ENCODE measurements at regions not wholly inside any gene's neighbourhood (a gene's known extent, or its start where the extent isn't known, plus 50 kb on each side); places are given as distances from the start of the nearest gene placed in this dataset.
"Not testable (repeated sequence)": the region's sequence is repeated elsewhere in the genome, so short reads cannot be mapped to it uniquely, and the experiment has no call there.

DNA sequence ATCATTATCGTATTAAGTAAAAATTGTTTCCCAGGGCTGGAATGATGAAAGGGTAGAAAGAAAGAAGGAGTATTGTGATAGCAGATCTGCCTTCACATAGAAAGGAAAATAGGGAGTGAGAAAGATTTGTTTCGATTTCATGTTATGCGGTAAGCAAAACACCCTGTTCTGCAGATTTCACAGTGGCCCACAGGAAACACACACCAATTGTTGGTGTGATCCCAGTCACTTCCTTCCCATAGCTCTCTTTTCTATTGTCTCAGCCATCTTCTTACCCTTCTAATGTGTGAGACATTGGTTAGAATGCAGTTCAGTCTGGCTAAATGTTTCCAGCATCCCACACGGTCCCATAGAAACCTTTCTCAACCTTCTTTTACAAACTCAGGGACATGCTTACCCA is 2709.8 kb downstream of the PCDH7 start:
- no peak for DNase-seq

DNA sequence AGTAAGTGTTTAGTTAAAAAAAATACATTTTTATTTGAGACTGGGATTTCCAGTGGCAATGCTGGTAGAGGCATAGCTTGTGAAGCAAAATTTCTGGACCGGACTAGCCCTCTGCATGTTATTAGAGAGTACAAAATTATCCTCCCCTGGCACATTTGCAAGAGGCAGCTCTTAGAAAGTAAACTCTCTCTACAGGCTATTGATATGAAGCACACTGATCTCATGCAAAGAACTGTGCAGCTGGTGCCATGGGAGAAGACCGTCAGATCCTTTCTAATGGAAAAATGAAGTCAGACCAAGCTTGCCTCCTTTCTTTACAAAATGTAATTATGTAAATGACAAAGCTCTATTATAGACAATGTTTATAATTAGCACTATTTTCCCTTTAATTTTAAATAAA is 2717.2 kb downstream of the PCDH7 start:
- DNase-seq, result no peak

DNA sequence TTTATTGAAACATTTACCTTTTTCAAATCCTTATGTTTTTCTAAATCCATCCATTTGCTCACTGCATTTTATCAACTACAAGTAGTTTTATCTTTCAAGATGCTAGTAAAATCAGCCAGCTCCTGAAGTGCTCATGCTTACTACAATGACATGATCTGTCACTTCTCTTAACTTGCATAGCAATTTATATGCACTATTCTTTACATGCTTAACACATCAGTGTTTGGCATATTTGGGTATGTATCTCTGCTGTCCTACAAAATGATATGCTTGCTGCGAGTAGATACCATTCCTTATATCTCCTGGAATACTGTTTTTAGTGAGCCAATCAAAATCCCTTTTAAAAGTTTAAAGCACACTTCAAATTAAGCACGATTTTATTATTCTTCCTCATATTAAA is 2726.8 kb downstream of the PCDH7 start:
- DNase-seq, result no peak

DNA sequence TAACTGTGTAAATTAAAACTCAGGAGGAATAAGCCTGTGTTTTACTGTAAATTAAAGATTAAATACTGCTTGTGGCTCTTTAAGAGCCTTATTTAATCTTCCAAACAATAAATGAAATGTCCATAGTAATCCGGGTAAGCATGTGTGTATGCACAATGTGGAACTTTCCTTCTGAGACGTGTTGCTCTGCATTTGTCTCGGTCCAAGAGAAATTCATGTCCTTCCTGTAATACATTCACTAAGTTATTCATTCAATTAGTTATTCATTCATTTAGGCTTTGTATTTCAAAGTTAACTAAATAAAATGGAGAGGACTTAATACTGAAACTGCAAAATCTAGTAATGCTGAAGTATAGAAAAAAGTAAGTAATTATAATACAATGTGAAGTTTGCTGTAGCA is 2728.8 kb downstream of the PCDH7 start:
- no peak for DNase-seq

DNA sequence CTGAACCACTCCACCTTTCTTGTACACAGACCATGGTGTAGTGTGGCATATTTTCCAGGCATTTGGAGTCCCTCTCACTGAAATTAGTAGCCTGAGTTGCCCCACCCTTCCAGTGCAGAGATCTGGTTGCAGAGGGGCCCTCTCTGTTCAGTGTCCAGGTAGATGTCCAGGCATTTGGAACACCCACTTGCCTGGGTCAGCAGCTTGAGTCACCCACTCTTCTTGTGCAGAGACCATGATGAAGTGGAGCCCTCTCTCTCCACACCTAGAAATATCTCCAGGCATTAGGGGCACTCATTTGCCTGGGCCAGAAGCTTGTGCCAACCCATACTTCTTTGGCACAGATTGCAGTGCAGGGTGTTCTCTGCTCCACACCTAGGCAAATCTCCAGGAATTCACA is 2733.3 kb downstream of the PCDH7 start:
- no peak for DNase-seq

DNA sequence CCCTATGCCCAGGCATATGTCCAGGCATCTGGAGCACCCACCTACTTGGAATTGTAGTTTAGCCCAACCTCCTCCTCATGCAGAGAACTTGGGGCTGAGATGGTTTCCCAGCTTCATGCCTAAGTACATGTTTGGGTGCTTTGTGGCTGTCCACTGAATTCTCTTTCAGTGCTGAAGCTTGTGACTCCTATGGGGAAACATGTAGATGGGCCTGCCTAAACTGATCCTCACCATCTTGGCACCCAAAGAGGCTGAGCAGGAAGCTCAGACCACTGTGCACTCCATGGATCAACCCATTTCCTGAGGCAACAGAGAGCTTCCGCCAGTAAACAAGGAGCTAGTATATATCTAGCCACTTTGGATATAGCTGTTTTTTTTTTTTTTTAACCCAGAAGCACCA is 2733.7 kb downstream of the PCDH7 start:
- no peak for DNase-seq

DNA sequence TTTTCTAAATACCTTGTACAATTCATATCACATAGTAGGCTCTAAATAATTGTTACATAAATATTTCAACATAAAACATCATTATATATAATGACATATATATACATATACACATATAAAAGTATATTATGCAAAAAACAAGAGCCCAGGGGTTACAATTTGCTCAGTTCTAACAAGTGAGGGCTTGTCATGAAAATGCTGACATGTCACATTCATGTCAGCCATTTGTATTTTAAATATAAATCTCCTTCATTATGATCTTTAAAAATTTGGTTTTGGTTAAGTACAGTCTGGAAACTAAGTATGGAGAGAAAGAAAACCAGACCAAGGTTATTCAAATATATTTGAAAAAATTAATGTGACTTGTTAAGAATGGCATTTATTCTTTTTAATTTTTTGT is 2745.4 kb downstream of the PCDH7 start:
- no peak for DNase-seq

DNA sequence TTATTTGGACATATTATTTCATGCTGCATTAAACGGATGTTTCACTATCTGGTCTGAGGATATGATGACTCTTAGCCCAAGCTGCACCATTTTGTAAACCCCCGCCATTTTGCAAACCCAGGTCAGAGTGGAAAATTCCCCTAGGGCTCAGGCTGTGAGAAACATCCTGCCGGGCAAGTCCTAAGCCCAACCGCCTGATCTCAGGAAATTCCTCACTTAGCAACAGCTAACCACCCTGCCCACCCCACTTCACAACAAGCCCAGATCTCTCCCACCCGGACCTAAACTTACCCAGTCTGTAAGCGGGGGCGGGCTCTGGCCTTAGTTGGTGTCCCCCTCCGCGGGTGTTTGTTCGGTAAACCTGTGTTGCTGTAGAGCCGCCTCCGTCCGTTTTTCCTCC is 2747.1 kb downstream of the PCDH7 start:
- no peak for DNase-seq

DNA sequence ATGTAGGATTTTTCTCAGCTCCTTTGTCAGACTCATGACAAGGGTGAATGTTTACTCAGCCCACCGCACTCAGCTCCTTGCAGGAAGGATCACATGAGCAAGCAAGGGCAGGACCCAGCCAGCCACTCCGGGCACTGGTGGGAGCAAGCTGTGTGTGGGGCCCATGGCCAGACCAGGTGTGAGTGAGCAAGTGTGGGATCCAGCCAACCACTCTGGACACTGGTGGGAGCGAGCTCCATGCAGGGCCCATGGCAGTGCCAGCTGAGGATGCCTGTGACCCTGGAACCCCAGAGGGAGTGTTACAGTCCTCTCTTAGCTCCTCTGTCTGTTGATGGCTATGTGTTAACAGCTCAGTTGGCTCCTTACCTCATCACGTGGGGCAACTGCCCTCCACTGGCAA is 2750.6 kb downstream of the PCDH7 start:
- no peak for DNase-seq

DNA sequence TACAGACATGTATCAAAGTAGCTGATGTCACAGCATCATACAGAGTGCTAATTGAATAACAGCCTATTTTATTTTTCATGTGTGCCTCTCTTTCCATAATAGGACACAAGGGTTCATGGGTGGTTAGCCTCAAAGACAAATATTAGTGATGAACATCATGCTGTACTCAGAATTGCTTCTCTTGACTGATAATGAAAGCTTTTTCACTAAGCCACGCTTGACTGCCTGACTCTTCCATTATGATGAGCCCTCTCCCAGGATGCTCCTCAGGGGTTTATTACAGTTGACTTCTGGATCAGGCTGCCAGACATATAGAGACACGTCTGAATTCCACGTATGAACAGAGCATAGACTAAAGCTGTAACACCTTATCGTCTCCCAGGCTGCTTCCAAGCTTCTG is 2757.5 kb downstream of the PCDH7 start:
- no peak for DNase-seq

DNA sequence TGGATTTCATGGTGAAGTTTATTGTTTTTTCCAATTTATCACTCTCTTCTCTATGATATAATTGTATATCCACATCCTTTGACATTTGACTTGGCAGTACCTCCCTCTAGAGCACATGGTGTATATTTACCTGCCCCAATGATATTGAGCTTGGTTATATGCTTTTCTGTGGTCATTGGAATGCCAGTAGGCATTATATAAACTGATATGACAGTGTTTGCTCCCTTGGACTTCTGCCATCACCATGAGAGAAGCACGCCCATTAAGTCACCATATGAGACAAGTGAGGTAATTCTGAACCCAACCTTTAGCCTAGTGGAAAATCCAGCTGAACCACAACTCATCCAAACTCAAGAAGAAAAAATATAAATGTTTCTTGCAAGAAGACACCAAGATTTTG is 2761.5 kb downstream of the ARAP2 start:
- DNase-seq, result no peak

DNA sequence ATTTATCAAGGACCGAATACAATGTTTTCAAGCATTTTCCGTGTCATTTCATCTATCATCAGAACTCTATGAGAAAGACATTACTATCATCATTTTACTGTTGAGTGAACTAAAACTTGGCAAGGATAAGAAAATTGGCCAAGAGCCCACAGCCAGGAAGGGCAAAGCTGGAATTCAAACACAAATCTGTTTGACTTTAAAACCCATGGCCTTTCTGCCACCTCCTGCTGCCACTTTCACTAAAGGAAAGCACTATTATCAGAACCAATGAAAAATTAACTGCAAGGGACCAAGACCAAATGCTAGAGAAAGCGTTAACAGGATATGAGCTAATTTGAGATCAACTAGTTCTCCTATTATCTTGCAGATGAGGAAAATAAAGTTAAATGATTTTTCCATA is 2759.2 kb downstream of the ARAP2 start:
- no peak for DNase-seq

DNA sequence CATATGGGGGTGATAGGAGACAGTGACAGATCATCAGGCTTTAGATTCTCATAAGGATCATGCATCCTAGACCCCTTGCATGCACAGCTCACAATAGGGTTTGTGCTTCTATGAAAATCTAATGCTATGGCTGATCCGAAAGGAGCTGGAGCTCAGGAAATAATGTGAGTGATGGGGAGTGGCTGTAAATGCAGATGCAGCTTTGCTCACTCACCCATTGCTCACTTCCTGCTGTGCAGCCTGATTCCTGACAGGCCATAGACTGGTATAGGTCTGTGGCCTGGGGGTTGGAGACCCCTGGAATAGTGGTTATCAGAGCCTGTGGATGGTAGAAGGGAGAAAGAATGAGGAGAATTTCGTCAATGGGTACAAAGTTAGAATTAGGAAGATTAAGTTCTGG is 2751.1 kb downstream of the ARAP2 start:
- DNase-seq, result no peak

DNA sequence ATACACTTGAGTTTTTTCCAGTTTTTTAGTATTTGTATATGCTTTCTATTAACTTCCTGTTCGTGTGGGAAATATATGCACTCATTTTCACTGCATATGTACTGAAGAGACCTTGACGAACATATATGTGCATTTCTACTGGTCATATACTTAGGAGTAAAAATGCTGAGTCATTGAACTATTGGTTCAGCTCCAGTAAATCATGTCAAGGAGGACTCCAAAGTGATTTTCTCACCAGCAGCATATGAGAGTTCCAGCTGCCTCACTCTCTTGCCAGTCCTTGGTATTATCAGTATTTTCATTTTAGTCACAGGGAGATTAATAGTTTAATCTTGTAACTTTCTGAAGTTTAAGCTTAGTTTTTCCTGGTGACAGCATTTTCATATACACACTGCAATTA is 2750.2 kb downstream of the ARAP2 start:
- DNase-seq, result no peak

DNA sequence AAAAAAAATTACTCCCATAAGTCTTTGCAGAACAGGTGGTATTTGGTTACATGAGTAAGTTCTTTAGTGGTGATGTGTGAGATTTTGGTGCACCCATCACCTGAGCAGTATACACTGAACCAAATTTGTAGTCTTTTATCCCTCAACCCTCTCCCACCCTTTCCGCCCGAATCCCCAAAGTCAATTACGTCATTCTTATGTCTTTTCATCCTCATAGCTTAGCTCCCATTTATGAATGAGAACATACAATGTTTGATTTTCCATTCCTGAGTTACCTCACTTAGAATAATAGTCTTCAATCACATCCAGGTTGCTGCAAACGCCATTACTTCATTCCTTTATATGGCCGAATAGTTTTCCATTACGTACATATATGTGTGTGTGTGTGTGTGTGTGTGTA is 2742.7 kb downstream of the ARAP2 start:
- DNase-seq, result not testable (repeated sequence)

DNA sequence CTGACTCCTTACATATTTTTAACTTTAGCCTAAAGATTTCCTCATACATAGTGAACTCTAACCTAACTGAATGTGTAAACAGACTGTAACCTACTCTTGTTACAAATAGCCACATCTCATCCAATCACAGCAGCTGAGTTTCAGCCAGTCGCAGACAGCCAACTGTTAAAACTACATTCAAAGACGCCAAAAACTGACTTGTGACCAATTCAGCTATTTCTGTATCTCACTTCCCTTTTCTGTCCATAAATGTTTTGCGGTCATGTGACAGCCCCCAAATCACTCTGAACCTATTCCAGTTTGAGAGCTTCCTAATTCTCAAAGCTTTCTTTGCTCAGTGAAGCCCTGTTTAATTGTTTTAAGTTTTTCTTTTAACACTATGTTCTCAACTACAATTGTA is 2731.9 kb downstream of the ARAP2 start:
- DNase-seq, result no peak

DNA sequence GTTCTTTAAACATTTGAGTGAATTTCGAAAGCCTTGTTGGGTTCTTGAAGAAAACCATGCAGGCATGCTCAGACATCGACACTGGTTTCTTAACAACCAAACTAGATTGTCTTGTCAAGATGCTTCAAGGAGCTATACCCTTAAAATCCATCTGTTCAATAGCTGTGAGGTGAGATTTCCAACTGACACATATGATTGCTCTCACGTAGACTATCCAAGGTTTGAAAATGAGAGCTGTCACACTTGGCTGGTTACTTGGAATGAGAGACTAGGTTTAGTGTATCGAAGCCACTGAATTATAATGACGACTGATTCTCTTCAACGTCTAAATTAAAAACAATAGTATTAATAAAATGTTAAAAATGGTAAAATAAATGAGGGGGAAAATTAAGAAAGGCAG is 2725.5 kb downstream of the ARAP2 start:
- no peak for DNase-seq

DNA sequence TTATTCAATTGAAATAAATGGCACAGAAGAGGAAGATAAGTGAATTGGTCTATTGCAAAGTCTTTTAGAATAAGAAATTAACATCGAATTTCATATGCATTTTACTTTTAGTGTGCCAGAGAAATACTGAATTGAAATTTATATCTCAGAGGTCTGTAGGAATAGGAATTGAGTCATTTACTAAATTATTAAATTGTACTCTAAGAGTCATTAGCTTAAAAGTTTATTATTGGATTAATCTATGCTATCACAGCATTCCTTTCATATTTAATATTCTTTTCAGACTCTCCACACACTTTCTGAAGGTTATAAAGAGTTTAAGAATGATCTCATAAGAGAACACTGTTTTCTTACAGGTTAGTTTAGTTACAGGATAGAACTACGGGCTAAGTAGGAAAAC is 2711.5 kb downstream of the ARAP2 start:
- no peak for DNase-seq

DNA sequence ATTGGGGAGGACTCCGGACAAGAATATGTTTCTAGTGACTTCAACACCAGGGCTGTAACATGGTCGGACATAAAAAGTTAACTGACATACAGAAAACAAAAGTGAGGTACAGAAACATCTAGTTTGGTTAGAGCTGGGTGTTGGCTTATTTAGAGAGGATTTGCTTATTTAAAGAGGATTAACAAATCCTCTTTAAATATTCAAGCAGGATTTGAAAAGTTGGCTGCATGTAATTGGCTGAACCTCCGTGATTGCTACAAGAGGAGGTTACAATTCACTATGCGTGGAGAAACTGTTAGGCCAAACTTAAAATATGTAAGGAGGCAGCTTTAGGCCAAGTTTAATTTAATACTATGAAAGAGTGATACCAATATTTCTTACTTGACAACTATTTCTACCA is 2707.4 kb downstream of the ARAP2 start:
- no peak for DNase-seq

DNA sequence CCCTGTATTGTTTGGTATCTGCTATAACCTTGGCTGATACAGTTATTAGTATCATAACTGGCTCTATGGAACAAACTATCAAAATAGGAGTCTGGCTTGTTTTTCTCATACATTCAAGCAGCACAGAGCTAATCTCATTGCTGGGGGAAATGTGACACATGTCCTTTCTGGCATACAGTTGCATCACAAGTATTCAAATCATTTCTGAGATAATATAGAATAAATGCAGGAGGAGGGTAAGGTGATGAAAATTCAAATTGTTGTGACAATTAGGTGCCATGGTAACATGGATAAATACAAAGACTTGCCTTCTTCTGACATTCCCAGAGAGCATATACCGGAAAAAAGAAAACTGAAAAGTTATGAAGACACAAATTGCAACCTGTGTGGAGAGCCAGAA is 2706.8 kb downstream of the ARAP2 start:
- no peak for DNase-seq

DNA sequence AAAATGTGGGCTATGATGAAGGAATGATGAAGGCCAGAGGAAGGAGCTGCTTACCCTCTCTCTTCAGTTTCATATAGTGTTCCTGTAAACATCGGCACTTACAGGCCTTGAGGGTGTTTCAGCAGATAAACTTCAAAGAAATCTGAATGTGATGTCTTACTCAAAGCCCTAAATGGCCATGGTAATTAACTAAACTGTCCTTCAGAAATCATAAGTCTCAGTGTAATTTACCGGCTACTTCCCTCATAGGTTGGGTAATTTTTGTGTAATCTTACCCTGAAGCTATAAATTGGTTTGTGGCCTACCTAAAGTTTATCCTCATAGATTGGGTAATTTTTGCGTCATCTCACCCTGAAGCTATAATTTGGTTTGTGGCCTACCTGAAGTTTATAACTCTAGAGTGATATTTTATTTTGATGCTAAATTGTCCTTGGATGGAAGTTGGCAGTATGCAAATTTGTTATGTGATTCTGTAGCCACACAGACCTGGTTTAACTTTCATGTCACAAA is 2700.3 kb downstream of the ARAP2 start:
- DNase-seq, result no peak

DNA sequence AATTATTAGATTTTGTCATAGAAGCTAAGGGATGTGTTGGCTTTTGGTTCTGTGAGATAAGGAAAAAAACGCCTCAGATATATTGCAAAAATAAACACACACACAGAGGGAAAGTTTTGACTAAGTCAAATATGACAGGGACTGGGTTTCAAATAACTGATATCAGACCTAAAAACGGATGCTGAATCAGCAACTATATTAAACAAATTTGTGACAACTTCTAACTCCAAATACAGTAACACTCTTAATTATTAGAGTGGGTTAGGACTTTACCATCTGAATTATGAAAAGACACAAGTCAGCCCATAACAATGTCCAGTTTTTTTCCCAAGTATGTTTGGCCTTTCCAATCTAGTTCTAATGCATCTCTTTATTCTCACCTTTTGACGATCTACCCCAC is 2693.1 kb downstream of the ARAP2 start:
- no peak for DNase-seq

DNA sequence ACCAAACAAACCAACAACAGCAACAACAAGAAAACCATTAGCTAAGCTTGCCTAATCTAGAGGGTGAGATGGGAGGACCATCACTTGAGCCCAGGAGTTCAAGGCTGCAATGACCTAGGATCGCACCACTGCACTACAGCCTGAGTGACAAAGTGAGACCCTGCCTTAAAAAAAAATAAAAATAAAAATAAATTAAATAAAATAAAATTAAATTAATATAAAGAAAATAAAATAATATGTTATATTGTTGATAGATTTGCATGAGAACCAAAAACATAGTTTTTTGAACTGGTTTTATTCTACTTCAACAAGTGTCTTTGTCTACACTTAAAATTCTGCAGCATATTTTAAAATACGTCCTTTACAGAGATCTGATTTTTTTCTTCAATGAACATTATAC is 2683.1 kb downstream of the ARAP2 start:
- DNase-seq, result no peak

DNA sequence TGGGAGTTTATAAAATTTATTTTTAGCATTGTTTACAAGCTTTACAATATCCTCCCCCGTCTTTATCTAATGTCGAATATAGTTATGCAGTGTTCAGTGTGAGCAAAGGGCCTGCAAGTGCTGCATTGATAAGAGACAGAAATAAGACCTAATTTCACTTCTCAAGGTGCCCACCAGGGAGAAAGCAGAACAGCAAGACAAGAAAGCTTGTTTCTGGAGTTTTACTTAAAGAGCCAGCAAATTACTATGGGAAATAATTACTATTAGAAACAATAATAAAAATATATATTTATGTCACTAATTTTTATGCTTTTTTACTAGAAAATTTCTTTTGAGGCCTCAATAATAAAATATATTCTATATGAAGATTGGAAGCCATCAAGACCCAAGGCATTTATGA is 2677.7 kb downstream of the ARAP2 start:
- no peak for DNase-seq

DNA sequence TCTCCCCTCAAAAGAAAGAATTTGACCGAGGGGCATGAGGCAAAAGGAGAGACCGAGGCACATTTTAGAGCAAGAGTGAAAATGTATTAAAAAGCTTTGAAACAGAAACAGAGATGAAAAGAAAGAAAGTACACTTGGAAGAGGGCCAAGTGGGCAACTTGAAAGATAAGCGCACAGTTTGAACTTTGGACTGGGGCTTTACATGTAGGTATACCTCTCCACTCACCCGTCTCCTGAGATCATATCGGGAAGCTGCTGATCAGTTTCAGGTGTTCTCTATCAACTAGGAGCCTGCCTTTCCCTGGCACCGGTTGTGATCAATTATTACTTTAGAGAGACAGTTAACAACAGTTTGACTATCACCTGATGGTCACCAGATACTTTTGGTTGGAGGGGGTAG is 2666.5 kb downstream of the ARAP2 start:
- DNase-seq, result no peak

DNA sequence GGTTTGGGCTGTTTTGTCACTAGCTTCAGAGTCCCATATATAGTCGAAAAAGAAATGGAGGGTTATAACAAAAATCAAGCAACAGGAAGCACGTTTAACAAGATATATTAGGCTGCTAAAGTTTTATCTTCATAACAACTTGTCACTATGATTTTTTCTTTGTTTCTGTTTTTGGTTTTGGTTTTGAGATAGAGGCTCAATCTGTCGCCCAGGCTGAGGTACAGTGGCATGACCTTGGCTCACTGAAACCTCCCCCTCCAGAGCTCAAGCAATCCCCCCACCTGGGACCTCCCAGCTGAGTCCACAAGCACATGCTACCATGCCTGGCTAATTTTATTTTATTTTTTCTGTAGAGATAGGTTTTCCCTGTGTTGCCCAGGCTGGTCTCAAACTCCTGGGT is 2664.4 kb downstream of the ARAP2 start:
- DNase-seq, result no peak

Measured in stimulated activated CD4-positive, alpha-beta T cell treated with anti-CD3 and anti-CD28 coated beads, Interleukin-4, amount 100 ng/mL, for 4 hours (primary cell).